ENCODE measurements at regions not wholly inside any gene's neighbourhood (a gene's known extent, or its start where the extent isn't known, plus 50 kb on each side); places are given as distances from the start of the nearest gene placed in this dataset.

DNA sequence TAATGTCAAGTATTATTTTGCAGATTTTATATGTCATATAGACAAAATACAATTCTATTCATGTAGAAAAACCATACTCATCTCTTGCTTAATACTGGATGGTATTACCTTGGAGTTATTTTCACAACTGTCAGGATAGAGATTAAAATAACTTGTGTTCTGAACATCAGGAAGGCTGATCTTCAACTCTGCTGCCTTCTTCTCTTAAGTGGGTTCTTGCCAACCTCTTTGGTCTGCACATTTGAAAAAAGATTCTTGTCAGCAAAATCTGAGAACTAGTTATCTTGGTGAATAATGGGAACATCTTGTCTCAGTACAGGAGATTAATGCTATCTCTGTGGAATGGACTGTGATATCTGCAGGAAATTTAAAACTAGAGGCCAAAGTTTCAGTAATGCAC lies 95.2 kb upstream of the FAM216B start:
- H3K27ac ChIP-seq (ENCODE audit: low read depth, low read length, poor library complexity, severe bottlenecking): no peak overlapping the region
- peaks cover 12% of the 10 kb centered on the region for H3K27me3 ChIP-seq (replicated peaks; ENCODE audit: insufficient read depth, low read depth, low read length, poor library complexity)
- no TSS peak for BruUV-seq (replicated peaks)
- H3K4me3 ChIP-seq (ENCODE audit: low read depth, low read length, poor library complexity, severe bottlenecking): no peak overlapping the region
- no peak for DNase-seq (ENCODE audit: low spot score)
- no peak for TF ChIP-seq EZH2 (IDR thresholded peaks at IDR 0.05; ENCODE audit: borderline replicate concordance, low read depth, low read length, poor library complexity, severe bottlenecking)
- TF ChIP-seq, protein P1, sequence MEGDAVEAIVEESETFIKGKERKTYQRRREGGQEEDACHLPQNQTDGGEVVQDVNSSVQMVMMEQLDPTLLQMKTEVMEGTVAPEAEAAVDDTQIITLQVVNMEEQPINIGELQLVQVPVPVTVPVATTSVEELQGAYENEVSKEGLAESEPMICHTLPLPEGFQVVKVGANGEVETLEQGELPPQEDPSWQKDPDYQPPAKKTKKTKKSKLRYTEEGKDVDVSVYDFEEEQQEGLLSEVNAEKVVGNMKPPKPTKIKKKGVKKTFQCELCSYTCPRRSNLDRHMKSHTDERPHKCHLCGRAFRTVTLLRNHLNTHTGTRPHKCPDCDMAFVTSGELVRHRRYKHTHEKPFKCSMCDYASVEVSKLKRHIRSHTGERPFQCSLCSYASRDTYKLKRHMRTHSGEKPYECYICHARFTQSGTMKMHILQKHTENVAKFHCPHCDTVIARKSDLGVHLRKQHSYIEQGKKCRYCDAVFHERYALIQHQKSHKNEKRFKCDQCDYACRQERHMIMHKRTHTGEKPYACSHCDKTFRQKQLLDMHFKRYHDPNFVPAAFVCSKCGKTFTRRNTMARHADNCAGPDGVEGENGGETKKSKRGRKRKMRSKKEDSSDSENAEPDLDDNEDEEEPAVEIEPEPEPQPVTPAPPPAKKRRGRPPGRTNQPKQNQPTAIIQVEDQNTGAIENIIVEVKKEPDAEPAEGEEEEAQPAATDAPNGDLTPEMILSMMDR (conservative IDR thresholded peaks at IDR 0.05; ENCODE audit: low read depth, low read length): no peak
- H3K36me3 ChIP-seq (ENCODE audit: insufficient read depth, low read length, poor library complexity, severe bottlenecking): no peaks in the 10 kb centered on the region
- intact Hi-C loops (cut with micrococcal nuclease; ENCODE audit: unreplicated experiment): no loop called here
- POLR2A ChIA-PET (ENCODE audit: low non-redundant PET): no interaction called here
- H3K4me1 ChIP-seq (ENCODE audit: insufficient read depth, low read length, poor library complexity, severe bottlenecking): no peaks in the 10 kb centered on the region
- H3K9me3 ChIP-seq (ENCODE audit: low read depth, low read length, poor library complexity, severe bottlenecking): no peaks in the 10 kb centered on the region
- CTCF ChIA-PET: no interaction called here

DNA sequence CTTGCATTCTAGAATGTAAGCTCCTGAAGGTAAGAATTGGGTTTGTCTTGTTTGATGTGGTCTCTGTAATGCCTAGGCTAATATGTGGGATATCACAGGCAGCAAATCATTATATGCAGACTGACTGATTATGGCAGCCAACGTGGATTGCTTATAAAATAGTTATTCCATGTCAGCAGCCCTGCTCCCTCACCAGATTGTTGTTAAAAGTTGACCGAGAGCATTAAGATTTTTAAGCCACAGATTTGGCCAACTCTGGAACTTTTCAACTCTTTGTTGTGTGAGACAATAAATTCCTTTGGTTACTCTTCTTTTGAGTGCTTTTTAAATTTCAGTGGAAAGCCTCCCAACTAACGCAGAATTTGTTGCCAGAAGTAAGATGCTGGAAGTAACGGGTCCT lies 92.6 kb upstream of the FAM216B start:
- H3K27ac ChIP-seq (ENCODE audit: low read depth, low read length, poor library complexity, severe bottlenecking): no peak overlapping the region
- intact Hi-C loops (cut with micrococcal nuclease; ENCODE audit: unreplicated experiment): no loop called here
- ChIA-PET POLR2A (ENCODE audit: low non-redundant PET) (no interaction called here), CTCF (no interaction called here)
- DNase-seq (ENCODE audit: low spot score): no peak
- BruUV-seq (replicated peaks): no TSS peak
- no peaks in the 10 kb centered on the region for H3K27me3 ChIP-seq (replicated peaks; ENCODE audit: insufficient read depth, low read depth, low read length, poor library complexity)
- no peaks in the 10 kb centered on the region for H3K36me3 ChIP-seq (ENCODE audit: insufficient read depth, low read length, poor library complexity, severe bottlenecking)
- H3K9me3 ChIP-seq (ENCODE audit: low read depth, low read length, poor library complexity, severe bottlenecking): no peaks in the 10 kb centered on the region
- TF ChIP-seq, protein P1 (conservative IDR thresholded peaks at IDR 0.05; ENCODE audit: low read depth, low read length): no peak
- no peak for TF ChIP-seq EZH2 (IDR thresholded peaks at IDR 0.05; ENCODE audit: borderline replicate concordance, low read depth, low read length, poor library complexity, severe bottlenecking)
- H3K4me3 ChIP-seq (ENCODE audit: low read depth, low read length, poor library complexity, severe bottlenecking): no peak overlapping the region
- no peaks in the 10 kb centered on the region for H3K4me1 ChIP-seq (ENCODE audit: insufficient read depth, low read length, poor library complexity, severe bottlenecking)

DNA sequence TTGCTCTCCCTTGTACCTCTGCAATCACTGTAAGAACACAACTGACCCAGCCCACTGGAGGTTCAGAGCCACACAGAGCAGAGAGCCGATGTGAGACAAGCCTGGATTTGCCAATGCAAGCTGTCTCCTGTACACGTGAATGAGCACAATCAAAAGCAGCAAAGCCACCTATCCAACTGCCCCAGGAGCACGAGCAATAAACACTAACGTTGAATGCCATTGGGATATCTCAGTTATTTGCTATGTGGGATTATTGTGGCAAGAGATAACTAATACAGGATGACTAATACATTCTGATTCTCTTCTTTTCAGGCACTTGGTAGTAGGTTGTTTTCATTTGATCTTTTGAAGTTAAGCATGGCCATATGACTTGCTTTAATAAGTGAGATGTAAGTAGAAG lies 85.2 kb upstream of the FAM216B start:
- no peaks in the 10 kb centered on the region for H3K4me1 ChIP-seq (ENCODE audit: insufficient read depth, low read length, poor library complexity, severe bottlenecking)
- H3K36me3 ChIP-seq (ENCODE audit: insufficient read depth, low read length, poor library complexity, severe bottlenecking): no peaks in the 10 kb centered on the region
- ChIA-PET CTCF (no interaction called here), POLR2A (ENCODE audit: low non-redundant PET) (no interaction called here)
- BruUV-seq (replicated peaks): no TSS peak
- H3K4me3 ChIP-seq (ENCODE audit: low read depth, low read length, poor library complexity, severe bottlenecking): no peak overlapping the region
- H3K27me3 ChIP-seq (replicated peaks; ENCODE audit: insufficient read depth, low read depth, low read length, poor library complexity): no peaks in the 10 kb centered on the region
- no peak for TF ChIP-seq EZH2 (IDR thresholded peaks at IDR 0.05; ENCODE audit: borderline replicate concordance, low read depth, low read length, poor library complexity, severe bottlenecking)
- TF ChIP-seq, protein P1 (conservative IDR thresholded peaks at IDR 0.05; ENCODE audit: low read depth, low read length): no peak
- H3K27ac ChIP-seq (ENCODE audit: low read depth, low read length, poor library complexity, severe bottlenecking): no peak overlapping the region
- DNase-seq (ENCODE audit: low spot score): no peak
- no peaks in the 10 kb centered on the region for H3K9me3 ChIP-seq (ENCODE audit: low read depth, low read length, poor library complexity, severe bottlenecking)
- intact Hi-C loops (cut with micrococcal nuclease; ENCODE audit: unreplicated experiment): no loop called here
